ENCODE measurements at regions not wholly inside any gene's neighbourhood (a gene's known extent, or its start where the extent isn't known, plus 50 kb on each side); places are given as distances from the start of the nearest gene placed in this dataset.
"Not testable (repeated sequence)": the region's sequence is repeated elsewhere in the genome, so short reads cannot be mapped to it uniquely, and the experiment has no call there.

DNA sequence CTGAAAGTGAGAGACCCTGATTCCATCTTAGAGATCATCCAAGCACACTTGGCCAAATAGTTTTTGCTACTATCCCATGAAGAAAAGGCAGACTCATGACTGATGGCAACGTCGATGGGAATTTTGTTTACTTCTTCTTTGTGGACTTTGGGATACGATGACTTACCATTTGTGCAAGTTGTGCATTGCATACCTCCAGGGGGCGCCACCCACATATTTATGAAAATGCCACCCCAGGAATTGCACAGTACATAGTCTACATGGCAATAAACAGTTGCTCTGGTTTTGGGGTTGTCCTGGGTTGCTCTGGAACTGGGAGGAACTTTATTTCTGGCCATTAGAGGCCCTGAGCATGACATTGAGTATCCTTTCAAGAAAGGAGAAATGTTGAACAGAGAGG is 73.8 kb downstream of the ALG1L2 start:
- TF ChIP-seq, protein P1, sequence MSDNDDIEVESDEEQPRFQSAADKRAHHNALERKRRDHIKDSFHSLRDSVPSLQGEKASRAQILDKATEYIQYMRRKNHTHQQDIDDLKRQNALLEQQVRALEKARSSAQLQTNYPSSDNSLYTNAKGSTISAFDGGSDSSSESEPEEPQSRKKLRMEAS (IDR thresholded peaks at IDR 0.05; ENCODE audit: low read depth), result not testable (repeated sequence)
- TF ChIP-seq, protein P2, sequence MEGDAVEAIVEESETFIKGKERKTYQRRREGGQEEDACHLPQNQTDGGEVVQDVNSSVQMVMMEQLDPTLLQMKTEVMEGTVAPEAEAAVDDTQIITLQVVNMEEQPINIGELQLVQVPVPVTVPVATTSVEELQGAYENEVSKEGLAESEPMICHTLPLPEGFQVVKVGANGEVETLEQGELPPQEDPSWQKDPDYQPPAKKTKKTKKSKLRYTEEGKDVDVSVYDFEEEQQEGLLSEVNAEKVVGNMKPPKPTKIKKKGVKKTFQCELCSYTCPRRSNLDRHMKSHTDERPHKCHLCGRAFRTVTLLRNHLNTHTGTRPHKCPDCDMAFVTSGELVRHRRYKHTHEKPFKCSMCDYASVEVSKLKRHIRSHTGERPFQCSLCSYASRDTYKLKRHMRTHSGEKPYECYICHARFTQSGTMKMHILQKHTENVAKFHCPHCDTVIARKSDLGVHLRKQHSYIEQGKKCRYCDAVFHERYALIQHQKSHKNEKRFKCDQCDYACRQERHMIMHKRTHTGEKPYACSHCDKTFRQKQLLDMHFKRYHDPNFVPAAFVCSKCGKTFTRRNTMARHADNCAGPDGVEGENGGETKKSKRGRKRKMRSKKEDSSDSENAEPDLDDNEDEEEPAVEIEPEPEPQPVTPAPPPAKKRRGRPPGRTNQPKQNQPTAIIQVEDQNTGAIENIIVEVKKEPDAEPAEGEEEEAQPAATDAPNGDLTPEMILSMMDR (IDR thresholded peaks at IDR 0.05), result not testable (repeated sequence)
- TF ChIP-seq RFX5 (IDR thresholded peaks at IDR 0.05; ENCODE audit: low read length); SIN3A (IDR thresholded peaks at IDR 0.05; ENCODE audit: borderline replicate concordance, low read depth, low read length); POLR2AphosphoS5 (IDR thresholded peaks at IDR 0.05; ENCODE audit: low read depth, low read length); MXI1 (IDR thresholded peaks at IDR 0.05; ENCODE audit: low read depth, low read length); RAD21 (IDR thresholded peaks at IDR 0.05; ENCODE audit: low read length); FOXM1 (IDR thresholded peaks at IDR 0.05; ENCODE audit: low read depth): not testable (repeated sequence)

Data from SK-N-SH (cell line).